HG03039 (cell line): ENCODE measurements at regions not wholly inside any gene's neighbourhood (a gene's known extent, or its start where the extent isn't known, plus 50 kb on each side); places are given as distances from the start of the nearest gene placed in this dataset.
"Not testable (repeated sequence)": the region's sequence is repeated elsewhere in the genome, so short reads cannot be mapped to it uniquely, and the experiment has no call there.

Experiments
- ATAC-seq: cut with Tn5 transposase; IDR thresholded peaks from one replicate; pipeline ENCODE4 v1.9.1; 2021; ENCODE audit warnings: mild to moderate bottlenecking, moderate library complexity; ENCODE audit not compliant: unreplicated experiment

DNA sequence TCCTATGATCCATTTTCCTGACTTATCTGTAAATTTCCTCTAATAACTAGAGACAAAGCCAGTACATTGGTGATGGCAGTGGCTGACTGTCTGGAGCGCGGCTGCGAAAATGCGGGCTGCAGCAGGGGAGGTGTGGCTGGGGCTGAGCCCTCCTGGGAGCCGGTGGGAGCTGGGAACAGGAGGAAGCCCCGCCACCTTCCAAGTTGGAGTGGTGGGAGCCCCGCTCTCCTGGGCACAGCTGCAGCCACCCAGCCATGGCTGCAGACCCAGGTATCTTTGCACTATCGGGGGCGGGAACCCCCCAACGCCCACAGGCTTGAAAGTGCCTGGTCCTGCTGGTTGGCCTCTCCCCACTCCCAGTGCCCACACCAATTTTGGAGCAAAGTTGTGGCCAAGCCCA is 633.0 kb upstream of the TMEFF2 start:
- no peak for ATAC-seq

DNA sequence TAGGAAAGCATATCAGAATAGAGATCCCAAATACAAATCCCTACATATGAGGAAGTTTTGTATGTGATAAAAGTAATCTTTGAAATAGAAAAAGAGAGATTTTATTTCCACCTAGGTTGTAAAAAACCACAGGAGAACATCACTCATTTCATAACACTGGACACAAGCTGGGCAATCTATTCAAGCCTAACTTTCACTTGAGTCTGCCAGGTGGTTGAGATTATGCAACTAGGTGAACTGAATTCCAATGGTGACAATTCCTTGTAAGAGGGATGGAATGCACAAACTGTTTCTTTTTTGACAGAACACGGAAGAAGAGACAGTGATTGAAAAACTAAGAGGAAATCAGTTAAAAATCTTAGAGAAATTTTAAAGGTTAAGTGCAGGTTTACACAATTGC is 619.6 kb upstream of the TMEFF2 start:
- ATAC-seq: no peak

DNA sequence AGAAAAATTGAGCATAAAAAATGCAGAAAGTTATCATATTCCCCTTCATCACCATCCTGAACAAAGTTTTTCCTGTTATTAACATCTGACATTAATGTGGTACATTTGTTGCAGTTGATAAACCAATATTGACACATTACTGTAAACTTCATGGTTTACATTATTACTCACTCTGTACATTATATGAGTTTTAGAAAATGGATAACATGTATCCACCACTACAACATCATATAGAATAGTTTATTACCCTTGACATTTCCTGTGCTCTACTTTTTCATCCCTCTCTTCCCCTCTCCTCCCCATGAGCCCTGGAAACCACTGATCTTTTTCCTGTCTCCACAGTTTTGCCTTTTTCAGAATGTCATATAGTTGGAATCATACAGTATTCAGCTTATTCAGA is 618.6 kb upstream of the TMEFF2 start:
- ATAC-seq: no peak

DNA sequence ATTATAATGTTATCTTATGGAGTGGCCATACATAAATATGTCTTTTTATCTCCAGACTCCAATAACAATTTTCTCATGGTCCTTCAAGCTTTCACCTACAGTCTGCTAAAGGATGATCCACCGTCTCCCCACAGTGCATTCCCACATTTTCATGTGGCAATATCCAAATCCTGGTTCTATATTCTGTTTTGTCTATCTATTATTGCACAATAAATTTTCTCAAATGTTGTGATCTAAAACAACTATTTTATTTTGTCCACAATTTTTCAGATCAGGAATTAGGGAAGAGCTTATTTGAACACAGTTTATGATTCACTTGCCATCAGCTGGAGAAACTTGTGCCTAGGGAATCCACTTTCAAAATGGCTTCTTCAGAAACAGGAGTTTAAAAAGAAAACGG is 614.4 kb upstream of the TMEFF2 start:
- ATAC-seq: no peak

DNA sequence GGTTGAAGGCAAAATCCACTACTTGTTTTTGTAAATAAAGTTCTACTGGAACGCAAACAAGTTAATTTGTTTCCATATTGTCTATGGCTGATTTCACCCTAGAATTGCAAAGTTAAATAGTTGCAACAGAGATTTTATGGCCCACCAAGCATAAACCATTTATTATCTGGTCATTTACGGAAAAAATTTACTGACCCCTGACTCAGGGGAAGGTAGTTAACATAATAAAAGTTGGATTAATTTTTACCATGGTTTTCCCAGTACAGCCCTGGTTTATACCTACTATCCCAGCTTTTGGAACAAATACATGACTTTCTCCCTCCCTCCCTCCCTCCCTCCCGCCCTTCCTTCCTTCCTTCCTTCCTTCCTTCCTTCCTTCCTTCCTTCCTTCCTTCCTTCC is 588.9 kb upstream of the TMEFF2 start:
- ATAC-seq: no peak

DNA sequence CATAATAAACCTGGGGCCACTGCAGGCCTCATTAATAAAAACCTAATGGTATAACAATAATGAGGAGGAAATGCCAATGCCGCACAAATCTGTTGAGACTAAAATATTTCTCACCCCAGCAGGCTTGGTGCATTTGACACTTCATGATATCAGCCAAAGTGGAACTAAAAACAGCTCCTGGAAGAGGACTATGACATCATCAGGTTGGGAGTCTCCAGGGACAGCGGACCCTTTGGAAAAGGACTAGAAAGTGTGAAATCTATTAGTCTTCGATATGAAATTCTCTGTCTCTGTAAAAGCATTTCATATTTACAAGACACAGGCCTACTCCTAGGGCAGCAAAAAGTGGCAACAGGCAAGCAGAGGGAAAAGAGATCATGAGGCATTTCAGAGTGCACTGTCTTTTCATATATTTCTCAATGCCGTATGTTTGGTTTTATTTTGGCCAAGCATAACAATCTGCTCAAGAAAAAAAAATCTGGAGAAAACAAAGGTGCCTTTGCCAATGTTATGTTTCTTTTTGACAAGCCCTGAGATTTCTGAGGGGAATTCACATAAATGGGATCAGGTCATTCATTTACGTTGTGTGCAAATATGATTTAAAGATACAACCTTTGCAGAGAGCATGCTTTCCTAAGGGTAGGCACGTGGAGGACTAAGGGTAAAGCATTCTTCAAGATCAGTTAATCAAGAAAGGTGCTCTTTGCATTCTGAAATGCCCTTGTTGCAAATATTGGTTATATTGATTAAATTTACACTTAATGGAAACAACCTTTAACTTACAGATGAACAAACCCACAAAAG is 580.9 kb upstream of the TMEFF2 start:
- ATAC-seq: no peak

DNA sequence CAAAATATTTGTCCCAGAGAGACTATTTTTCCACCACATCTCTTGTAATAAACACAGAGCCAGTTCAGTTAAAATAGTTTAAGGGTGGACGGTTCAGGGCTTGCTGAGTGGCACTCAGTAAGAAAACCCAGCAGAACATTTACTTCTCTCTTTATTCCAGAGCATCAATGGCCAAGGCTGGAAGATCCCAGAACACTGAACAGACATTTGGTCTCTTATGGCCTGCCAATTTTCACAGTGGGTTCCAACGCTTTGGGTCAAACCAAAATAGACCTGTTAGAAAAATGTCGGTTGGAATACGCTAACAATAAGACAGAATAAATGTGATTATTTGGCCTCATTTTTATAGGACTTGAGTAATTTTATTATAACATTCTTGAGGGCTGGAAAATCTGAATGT is 580.3 kb upstream of the TMEFF2 start:
- ATAC-seq: no peak

DNA sequence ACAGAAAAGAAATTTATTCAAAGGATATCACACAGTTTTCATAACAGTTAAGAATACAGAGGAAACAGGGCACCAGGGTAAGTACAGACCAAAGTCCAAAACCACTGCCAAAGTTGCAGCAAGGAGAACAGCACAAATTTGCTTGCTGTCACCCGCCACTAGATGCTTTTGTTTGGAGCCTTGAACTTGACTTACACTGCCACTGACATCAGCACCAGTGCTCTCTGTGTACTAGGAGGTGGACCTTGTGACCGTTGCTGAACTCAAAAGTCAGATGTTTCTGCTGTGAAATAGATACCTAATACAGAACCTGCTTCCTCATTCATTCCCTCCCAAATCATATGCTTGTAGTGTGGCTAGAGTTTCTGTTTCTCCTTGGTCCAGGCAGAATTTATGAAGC is 578.3 kb upstream of the TMEFF2 start:
- no peak for ATAC-seq

DNA sequence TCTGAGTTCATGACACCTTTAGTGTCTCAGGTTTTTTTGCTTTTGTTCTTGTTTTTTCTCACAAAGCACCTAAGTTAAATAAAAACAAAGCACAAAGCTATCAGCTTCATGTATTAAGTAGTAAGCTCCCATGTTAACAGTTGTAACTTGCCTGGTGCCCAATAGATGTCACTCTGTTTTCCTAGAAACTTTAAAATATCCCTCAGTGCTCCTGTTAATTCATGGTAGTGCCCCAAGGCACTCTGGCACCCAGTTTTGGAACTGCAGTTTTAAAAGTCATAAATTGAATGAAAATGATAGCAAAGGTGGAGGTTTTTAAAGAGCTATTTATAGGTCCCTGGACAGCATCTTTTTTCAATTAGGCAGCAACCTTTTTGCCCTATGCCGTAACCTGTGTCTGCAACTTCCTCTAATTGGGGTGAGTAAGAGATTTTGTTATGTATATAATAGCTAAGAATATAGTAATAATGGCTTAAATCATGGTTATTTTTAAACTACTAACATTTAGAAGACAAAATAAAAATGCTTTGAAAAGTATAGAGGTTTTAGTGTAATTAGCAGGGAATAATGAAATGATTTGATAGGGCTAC is 555.0 kb upstream of the TMEFF2 start:
- no peak for ATAC-seq

DNA sequence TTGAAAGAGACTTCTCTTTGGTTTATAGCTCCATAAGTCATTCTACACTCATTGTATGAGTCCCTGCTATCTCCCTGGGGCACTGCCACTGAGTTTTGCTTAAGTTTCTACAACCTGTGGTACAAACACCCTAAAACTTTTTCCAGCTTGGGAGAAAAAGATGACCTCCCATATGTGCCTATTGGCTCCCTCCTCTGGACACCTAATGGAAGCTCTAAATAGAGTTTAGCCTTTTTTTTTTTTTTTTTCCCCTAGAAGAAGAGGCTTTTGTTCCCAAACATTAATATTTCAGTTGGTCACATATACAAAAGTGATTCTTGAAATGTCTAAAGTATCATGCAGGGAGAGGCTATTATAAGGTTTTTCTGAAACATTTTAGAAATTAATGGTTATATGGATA is 547.2 kb upstream of the TMEFF2 start:
- ATAC-seq: no peak

DNA sequence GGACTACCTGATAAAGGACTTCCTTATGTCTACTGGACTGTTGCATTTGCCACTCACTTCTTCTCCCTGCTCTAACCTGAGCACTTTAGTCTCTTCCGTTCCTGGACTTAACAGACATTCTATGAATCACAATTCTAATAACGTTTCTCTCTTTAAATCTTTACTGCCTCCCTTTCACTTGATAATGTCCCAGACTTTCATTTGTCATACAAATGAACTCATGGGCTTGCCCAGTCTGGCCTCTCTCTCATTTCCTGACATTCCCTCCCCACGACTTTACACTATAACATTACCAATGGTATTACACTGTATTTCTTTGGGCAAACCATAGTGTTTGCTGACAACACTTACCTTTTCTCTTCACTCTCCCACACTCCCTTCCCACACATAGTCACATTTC is 540.7 kb upstream of the TMEFF2 start:
- ATAC-seq: no peak

DNA sequence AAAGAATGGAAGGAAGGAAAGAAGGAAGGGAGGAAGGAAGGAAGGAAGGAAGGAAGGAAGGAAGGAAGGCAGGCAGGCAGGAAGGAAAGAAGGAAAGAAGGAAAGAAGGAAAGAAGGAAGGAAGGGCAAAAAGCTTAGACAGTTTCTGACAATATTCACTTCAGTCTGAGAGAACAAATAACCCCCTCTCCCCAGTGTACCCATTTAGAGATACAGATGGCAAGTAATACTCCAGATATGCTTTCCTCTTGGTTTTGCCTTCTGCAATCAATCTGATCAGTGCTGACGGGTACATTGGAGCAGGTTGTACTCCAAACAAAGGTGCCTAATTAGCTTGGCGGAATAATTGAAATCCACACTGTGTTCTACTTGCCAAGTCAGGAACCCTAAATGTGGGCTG is 534.6 kb upstream of the TMEFF2 start:
- ATAC-seq: no peak

DNA sequence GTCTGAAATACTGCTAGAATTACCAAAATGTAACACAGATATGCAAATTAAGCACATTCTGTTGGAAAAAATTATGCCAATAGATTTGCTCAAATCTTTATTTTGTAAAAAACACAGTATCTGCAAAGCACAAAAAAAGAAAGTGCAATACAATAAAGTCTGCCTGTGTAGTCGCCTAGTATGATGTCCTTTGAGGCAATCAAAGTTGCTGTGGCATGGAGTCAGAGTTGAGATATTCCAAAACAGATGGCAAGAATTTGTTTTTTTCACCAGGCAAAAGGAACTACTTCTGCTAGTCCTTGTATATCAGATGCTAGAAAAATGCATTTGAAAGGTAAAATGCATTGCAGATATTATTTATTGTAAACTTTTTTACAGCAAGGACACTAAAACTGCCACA is 531.3 kb upstream of the TMEFF2 start:
- ATAC-seq: no peak

DNA sequence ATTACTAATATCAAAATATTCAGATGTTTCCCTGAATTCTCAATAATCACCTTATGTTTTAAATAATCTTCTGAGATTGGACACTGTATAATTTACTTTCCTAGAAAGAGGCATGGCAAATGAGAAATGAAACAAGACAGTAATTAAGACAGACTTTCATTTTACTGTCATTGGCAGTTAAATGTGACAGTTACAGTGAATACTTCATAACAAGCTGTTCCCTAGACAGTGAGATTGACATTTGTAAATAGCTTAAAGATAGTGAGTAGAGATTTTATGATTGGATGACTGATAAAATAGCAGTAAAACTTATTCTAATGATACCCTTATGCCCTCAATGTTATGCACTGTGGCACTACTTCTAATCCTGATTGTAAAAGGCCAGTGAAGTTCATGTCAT is 524.9 kb upstream of the TMEFF2 start:
- ATAC-seq: no peak

DNA sequence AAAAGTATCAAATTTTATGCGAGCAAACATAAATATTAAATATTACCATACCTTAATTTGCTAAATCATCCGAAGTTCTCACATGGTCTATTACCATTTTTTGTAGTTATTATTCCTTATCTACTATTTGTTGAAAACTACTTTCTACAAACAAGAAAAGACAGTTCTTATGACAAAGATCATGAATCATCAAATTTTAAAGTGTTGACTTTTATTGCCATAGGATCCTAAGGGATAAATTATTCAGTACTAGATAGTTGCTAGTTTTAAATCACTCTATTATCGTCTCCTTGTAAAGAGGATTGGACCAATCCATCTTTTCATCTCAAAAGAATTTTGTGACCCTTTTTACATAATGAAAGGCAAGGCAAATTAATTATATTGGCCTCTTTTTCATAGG is 523.6 kb upstream of the TMEFF2 start:
- no peak for ATAC-seq

DNA sequence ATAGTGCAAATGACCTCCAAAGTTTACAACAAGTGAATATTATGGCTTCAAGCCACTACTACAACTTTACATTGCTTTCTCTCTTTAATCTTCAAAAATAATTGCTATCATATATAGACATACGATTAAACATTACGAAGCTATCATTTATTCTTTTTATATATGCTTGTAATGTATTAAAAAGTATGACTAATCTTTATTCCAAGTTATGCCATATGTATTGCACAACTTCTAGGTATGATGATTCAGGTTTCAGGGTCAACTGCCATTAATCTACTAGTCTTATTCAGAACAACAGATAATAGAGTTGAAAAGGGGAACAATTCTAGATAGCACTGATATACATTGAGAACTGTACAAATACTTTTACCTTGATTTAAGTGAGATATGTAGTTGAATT is 506.2 kb upstream of the TMEFF2 start:
- no peak for ATAC-seq

DNA sequence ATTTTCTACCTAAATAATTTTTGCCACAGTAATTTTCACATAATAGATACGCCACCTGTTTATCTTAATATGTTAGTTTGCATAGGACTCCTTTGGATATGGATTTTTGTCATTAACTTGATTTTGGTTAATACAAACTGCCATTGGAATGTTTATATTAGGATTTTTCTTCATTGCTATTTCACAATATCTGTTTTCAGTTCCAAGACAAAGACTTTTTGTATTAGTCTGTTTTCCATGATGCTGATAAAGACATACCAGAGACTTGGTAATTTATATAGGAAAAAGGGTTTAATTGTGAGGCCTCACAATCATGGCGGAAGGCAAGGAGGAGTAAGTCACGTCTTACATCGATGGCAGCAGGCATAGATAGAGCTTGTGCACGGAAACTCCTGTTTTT is 503.1 kb upstream of the TMEFF2 start:
- no peak for ATAC-seq

DNA sequence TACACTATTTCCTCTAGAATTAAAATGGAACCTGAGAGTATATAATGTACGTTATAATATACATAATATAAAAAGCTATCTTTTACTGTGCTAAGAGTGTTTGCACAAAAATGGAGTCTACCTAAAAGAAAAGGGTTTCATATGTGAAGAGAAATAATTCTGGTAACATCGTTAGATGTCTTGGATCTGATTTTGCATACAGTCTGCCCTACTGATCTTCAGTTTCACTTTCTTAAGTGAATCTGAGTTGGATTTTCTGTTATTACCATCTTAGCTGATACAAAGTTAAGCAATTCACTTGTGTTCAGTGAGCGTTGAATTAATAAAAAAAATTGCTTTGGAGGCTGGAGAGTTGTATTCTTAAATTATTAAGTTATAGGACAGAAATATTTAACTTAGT is 502.1 kb upstream of the TMEFF2 start:
- ATAC-seq: no peak

DNA sequence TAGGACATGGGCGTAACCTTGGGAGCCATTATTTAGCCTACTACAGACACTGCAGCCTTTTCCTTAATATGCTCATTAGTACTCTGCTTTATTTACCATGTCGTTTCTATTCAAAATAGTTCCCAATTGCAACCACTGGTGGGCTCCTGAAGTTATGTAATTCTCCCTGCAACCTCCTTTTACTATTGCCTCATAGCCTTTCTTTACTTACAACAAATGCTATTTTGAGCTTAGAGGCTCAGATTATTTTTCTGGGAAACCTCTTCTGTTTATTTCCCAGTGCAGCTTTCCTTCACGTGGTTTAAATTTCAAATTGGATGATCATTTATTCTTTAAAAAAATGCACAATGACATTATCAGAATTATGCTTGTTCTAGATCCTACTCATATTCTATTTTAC is 492.3 kb upstream of the TMEFF2 start:
- no peak for ATAC-seq

DNA sequence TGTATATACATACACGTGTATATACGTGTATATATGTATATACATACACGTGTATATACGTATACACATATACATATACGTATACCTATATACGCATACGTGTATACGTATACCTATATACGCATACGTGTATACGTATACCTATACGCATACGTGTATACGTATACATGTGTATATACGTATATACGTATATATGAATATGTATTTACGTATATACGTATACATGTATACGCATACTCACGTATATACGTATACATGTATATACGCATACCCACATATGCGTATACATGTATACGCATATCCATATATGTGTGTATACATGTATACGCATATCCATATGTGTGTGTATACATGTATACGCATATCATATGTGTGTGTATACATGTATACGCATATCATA is 487.8 kb upstream of the TMEFF2 start:
- ATAC-seq: not testable (repeated sequence)

DNA sequence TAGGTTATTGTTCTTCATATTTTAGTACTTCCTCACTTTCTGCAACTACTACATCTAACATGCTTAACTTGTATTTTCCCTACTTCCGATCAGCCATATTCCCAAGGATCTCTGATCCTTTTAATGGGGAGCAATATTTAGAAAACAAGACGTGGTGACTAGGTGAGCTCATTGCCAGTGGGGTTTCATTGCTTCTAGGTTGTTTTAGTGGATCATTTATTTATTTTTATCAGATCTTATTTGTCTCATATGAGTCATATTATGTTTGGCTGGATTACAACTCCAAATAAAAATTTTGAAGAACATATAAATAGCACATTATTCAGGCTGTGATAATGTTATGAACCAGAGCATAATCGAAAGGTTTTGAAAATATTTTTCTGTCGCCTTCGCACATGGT is 480.9 kb upstream of the TMEFF2 start:
- ATAC-seq: no peak

DNA sequence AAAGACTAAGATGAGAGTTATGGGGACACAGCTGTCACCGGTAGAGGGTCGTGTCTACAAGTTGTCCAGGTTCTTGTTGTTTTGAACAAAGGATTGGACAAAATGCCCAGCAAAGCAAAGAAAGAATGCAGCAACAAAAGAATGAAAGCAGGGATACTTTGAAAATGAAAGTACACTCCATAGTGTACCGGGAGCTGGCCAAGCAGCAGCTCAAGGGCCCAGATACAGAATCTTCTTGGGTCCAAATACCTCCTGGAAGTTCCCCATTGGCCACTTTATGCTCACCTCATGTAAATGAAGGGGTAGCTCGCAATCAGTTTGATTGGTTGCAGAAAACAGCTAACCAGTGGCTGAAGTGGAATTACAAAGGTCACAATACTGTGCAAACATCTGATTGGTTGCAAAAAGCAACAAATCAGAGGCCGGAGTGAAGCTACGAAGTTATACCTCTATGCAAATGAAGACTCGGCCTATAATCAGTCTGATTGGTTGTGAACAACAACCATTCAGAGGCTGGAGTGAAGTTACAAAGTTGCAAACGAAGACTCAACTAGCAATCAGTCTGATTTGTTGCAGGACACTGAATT is 474.9 kb upstream of the TMEFF2 start:
- ATAC-seq: no peak

DNA sequence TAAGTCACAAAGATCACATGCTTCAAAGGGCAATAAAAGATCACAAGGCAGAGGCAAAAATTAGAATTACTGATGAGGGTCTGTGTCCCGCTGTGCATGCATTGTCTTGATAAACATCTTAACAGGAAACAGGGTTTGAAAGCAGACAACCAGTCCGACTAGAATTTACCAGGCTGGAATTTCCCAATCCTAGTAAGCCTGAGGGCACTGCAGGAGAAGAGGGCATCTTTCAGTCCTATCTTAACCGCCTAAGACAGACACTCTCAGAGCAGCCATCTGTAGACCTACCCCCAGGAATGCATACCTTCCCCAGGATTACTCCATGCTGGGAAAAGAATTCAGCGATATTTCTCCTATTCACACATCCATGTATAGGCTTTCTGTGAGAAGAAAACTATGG is 465.8 kb upstream of the TMEFF2 start:
- ATAC-seq: not testable (repeated sequence)
